ENCODE measurements at regions not wholly inside any gene's neighbourhood (a gene's known extent, or its start where the extent isn't known, plus 50 kb on each side); places are given as distances from the start of the nearest gene placed in this dataset.

DNA sequence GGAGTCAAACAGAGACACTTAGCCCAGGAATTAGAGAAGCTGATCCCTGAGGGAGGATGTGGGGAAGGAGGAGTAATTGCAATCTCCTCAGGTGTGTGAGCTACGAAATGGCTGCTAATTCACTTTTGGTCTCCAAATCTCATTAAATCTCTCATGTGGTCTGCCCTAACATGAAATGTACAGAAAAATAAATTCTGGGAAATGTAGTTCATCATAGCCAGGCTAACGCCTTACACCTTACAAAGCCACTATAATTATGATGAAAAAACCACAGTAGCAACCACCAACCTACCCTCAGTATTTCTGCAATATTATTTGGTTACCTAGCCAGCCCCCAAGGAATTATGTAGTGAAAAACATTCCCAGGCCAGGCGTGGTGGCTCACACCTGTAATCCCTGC, 354.0 kb downstream of the TMEM167A start:
- H3K9me3 ChIP-seq (replicated peaks; ENCODE audit: control insufficient read depth, insufficient read depth, low read length), result no peaks in the 10 kb centered on the region
- CTCF ChIA-PET, result no interaction called here
- no peaks in the 10 kb centered on the region for H3K36me3 ChIP-seq (ENCODE audit: control insufficient read depth in 2 of 2, insufficient read depth in 2 of 2, low read length in 1 of 2)
- no peaks in the 10 kb centered on the region for H3K79me2 ChIP-seq (ENCODE audit: control insufficient read depth, insufficient read depth, low read length)
- no TSS peak for BruUV-seq (replicated peaks)
- SMC1A ChIA-PET (ENCODE audit: uncharacterized antibody, unreplicated experiment), result interaction anchor here (1.2 kb wide), 1 partner anchor 8 kb away, joined by 4 read pairs; no protein-coding TSS in a partner anchor
- POLR2A ChIA-PET, result no interaction called here
- no peaks in the 10 kb centered on the region for H4K20me1 ChIP-seq (ENCODE audit: control insufficient read depth, insufficient read depth)
- intact Hi-C loops (cut with micrococcal nuclease; ENCODE audit: unreplicated experiment) (no loop called here), in situ Hi-C loops (cut with MboI) (no loop called here)
- no peak overlapping the region for H2AFZ ChIP-seq (ENCODE audit: control insufficient read depth, low read depth, low read length)
- 9% methylated on average over 3 of the region's 3 CpGs for WGBS (ENCODE audit: insufficient coverage, insufficient replicate concordance, low lambda C conversion rate, missing lambda C conversion rate)
- no peak overlapping the region for H3K4me2 ChIP-seq (ENCODE audit: control insufficient read depth, insufficient read depth)
- no peak for ATAC-seq
- no peak overlapping the region for H3K4me3 ChIP-seq
- FAIRE-seq, result no peak
- H3K9ac ChIP-seq (ENCODE audit: control insufficient read depth, insufficient read depth, low read length), result no peak overlapping the region
- no peak for DNase-seq (ENCODE audit: low read depth, low spot score)
- H3K27me3 ChIP-seq (replicated peaks in 1 of 2; ENCODE audit: control insufficient read depth in 2 of 2, insufficient read depth in 2 of 2, low read length in 1 of 2), result no peaks in the 10 kb centered on the region
- no peaks in the 10 kb centered on the region for H3K4me1 ChIP-seq (ENCODE audit: control insufficient read depth, insufficient read depth, low read length)
- RAD21 ChIA-PET (ENCODE audit: unreplicated experiment), result no interaction called here
- no peak overlapping the region for H3K27ac ChIP-seq (ENCODE audit: control insufficient read depth, insufficient read depth)
- TF ChIP-seq ZNF622 (IDR thresholded peaks at IDR 0.05) (no peak), TAF1 (IDR thresholded peaks at IDR 0.05; ENCODE audit: borderline replicate concordance, low read depth, low read length) (no peak), ZBTB4 (CRISPR knock-in tag; IDR thresholded peaks at IDR 0.05) (no peak), GABPA (IDR thresholded peaks at IDR 0.05; ENCODE audit: low read depth) (no peak), CEBPB (IDR thresholded peaks at IDR 0.05; ENCODE audit: borderline replicate concordance in 1 of 2, low read depth in 2 of 2, low read length in 2 of 2) (no peak), JUNB (IDR thresholded peaks at IDR 0.05) (no peak), RUNX3 (IDR thresholded peaks at IDR 0.05; ENCODE audit: low read length) (no peak), IKZF2 (IDR thresholded peaks at IDR 0.05) (no peak), CHD1 (IDR thresholded peaks at IDR 0.05; ENCODE audit: low read depth, low read length) (no peak), ATF7 (IDR thresholded peaks at IDR 0.05; ENCODE audit: low read depth) (no peak), CHD4 (IDR thresholded peaks at IDR 0.05) (no peak), RFX5 (IDR thresholded peaks at IDR 0.05; ENCODE audit: low read depth, low read length) (no peak), PBX3 (IDR thresholded peaks at IDR 0.05; ENCODE audit: insufficient replicate concordance, low read depth, low read length) (no peak), PAX5 (IDR thresholded peaks at IDR 0.05; ENCODE audit: borderline replicate concordance, low read depth, low read length) (no peak), FOS (IDR thresholded peaks at IDR 0.05; ENCODE audit: borderline replicate concordance, extremely low read depth, insufficient read length) (no peak)
- TF ChIP-seq, protein P1, sequence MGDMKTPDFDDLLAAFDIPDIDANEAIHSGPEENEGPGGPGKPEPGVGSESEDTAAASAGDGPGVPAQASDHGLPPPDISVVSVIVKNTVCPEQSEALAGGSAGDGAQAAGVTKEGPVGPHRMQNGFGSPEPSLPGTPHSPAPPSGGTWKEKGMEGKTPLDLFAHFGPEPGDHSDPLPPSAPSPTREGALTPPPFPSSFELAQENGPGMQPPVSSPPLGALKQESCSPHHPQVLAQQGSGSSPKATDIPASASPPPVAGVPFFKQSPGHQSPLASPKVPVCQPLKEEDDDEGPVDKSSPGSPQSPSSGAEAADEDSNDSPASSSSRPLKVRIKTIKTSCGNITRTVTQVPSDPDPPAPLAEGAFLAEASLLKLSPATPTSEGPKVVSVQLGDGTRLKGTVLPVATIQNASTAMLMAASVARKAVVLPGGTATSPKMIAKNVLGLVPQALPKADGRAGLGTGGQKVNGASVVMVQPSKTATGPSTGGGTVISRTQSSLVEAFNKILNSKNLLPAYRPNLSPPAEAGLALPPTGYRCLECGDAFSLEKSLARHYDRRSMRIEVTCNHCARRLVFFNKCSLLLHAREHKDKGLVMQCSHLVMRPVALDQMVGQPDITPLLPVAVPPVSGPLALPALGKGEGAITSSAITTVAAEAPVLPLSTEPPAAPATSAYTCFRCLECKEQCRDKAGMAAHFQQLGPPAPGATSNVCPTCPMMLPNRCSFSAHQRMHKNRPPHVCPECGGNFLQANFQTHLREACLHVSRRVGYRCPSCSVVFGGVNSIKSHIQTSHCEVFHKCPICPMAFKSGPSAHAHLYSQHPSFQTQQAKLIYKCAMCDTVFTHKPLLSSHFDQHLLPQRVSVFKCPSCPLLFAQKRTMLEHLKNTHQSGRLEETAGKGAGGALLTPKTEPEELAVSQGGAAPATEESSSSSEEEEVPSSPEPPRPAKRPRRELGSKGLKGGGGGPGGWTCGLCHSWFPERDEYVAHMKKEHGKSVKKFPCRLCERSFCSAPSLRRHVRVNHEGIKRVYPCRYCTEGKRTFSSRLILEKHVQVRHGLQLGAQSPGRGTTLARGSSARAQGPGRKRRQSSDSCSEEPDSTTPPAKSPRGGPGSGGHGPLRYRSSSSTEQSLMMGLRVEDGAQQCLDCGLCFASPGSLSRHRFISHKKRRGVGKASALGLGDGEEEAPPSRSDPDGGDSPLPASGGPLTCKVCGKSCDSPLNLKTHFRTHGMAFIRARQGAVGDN (IDR thresholded peaks at IDR 0.05), result no peak
- TF ChIP-seq, protein P2, sequence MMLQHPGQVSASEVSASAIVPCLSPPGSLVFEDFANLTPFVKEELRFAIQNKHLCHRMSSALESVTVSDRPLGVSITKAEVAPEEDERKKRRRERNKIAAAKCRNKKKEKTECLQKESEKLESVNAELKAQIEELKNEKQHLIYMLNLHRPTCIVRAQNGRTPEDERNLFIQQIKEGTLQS (IDR thresholded peaks at IDR 0.05; ENCODE audit: borderline replicate concordance, extremely low read depth, low read depth, low read length), result no peak

Data from GM12878 (cell line).